ENCODE measurements at regions not wholly inside any gene's neighbourhood (a gene's known extent, or its start where the extent isn't known, plus 50 kb on each side); places are given as distances from the start of the nearest gene placed in this dataset.

GRCh38 chr1:157288996-157289395 lies 150.8 kb upstream of the ETV3 start:
- no TSS peak for BruUV-seq (replicated peaks)
- peaks cover 73% of the 10 kb centered on the region for H3K27me3 ChIP-seq (ENCODE audit: insufficient read depth, low read depth)

DNA sequence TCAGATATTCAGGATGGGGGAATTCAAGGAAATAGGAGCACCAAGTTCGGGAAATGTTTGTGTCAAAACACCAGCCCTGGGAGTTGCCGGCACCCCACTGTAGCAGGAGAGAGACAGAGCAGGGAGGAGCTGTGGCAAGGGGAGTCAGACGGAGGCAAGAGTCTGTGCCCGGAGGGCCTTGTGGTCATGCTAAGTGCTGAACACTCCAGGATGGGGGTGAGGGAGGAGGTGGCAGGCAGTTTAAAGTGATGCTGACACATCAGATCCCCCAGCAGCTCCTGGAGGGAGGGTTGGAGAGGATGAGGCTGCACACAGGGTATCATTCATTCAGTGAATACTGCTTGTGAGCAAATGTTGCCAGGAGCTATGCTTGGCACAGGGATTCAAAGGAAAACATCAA lies 150.3 kb upstream of the ETV3 start:
- Histone ChIP-seq H2AFZ (no peak overlapping the region), H3K4me3 (no peak overlapping the region), H3K9me3 (ENCODE audit: insufficient read depth, low read depth) (no peaks in the 10 kb centered on the region), H3K36me3 (ENCODE audit: low read depth) (no peaks in the 10 kb centered on the region), H4K20me1 (ENCODE audit: insufficient read depth) (no peaks in the 10 kb centered on the region), H3K27ac (no peak overlapping the region), H3K27me3 (ENCODE audit: insufficient read depth, low read depth) (peaks cover 68% of the 10 kb centered on the region), H3F3A (ENCODE audit: insufficient read depth, low read depth) (no peaks in the 10 kb centered on the region), H3K79me2 (ENCODE audit: low read depth) (no peaks in the 10 kb centered on the region), H3K4me1 (replicated peaks; ENCODE audit: insufficient read depth) (no peaks in the 10 kb centered on the region), H3K4me2 (no peak overlapping the region), H3K9me2 (ENCODE audit: insufficient read depth) (no peaks in the 10 kb centered on the region)
- intact Hi-C loops (cut with micrococcal nuclease; ENCODE audit: unreplicated experiment) = no loop called here
- no peak for DNase-seq
- BruUV-seq (replicated peaks) = no TSS peak
- TF ChIP-seq, protein P1, sequence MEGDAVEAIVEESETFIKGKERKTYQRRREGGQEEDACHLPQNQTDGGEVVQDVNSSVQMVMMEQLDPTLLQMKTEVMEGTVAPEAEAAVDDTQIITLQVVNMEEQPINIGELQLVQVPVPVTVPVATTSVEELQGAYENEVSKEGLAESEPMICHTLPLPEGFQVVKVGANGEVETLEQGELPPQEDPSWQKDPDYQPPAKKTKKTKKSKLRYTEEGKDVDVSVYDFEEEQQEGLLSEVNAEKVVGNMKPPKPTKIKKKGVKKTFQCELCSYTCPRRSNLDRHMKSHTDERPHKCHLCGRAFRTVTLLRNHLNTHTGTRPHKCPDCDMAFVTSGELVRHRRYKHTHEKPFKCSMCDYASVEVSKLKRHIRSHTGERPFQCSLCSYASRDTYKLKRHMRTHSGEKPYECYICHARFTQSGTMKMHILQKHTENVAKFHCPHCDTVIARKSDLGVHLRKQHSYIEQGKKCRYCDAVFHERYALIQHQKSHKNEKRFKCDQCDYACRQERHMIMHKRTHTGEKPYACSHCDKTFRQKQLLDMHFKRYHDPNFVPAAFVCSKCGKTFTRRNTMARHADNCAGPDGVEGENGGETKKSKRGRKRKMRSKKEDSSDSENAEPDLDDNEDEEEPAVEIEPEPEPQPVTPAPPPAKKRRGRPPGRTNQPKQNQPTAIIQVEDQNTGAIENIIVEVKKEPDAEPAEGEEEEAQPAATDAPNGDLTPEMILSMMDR (conservative IDR thresholded peaks at IDR 0.05) = no peak
- no peak for TF ChIP-seq EZH2 (IDR thresholded peaks at IDR 0.05; ENCODE audit: low read depth)
- ChIA-PET POLR2A (ENCODE audit: unreplicated experiment) (no interaction called here), CTCF (no interaction called here)

More at GRCh38 chr1:157288996-157289395, 150.8 kb upstream of the ETV3 start:
- Histone ChIP-seq H3K79me2 (ENCODE audit: low read depth) (no peaks in the 10 kb centered on the region), H3K4me1 (replicated peaks; ENCODE audit: insufficient read depth) (no peaks in the 10 kb centered on the region), H3F3A (ENCODE audit: insufficient read depth, low read depth) (no peaks in the 10 kb centered on the region), H4K20me1 (ENCODE audit: insufficient read depth) (no peaks in the 10 kb centered on the region), H3K36me3 (ENCODE audit: low read depth) (no peaks in the 10 kb centered on the region), H3K4me3 (no peak overlapping the region), H3K9me2 (ENCODE audit: insufficient read depth) (no peaks in the 10 kb centered on the region), H3K9me3 (ENCODE audit: insufficient read depth, low read depth) (no peaks in the 10 kb centered on the region), H3K4me2 (no peak overlapping the region), H3K27ac (no peak overlapping the region), H2AFZ (no peak overlapping the region)
- ChIA-PET CTCF (no interaction called here), POLR2A (ENCODE audit: unreplicated experiment) (no interaction called here)
- TF ChIP-seq, protein P1 (conservative IDR thresholded peaks at IDR 0.05) = no peak
- no peak for TF ChIP-seq EZH2 (IDR thresholded peaks at IDR 0.05; ENCODE audit: low read depth)
- DNase-seq = no peak
- intact Hi-C loops (cut with micrococcal nuclease; ENCODE audit: unreplicated experiment) = no loop called here

GRCh38 chr1:157288006-157288405 lies 149.8 kb upstream of the ETV3 start:
- no TSS peak for BruUV-seq (replicated peaks)
- CTCF ChIA-PET = no interaction called here
- intact Hi-C loops (cut with micrococcal nuclease; ENCODE audit: unreplicated experiment) = no loop called here

More at GRCh38 chr1:157288006-157288405, 149.8 kb upstream of the ETV3 start:
- no peaks in the 10 kb centered on the region for H3K79me2 ChIP-seq (ENCODE audit: low read depth)
- H3K36me3 ChIP-seq (ENCODE audit: low read depth) = no peaks in the 10 kb centered on the region
- no peaks in the 10 kb centered on the region for H3F3A ChIP-seq (ENCODE audit: insufficient read depth, low read depth)
- H4K20me1 ChIP-seq (ENCODE audit: insufficient read depth) = no peaks in the 10 kb centered on the region
- no peak overlapping the region for H2AFZ ChIP-seq
- H3K27me3 ChIP-seq (ENCODE audit: insufficient read depth, low read depth) = peaks cover 63% of the 10 kb centered on the region
- no peaks in the 10 kb centered on the region for H3K9me2 ChIP-seq (ENCODE audit: insufficient read depth)
- H3K4me3 ChIP-seq = no peak overlapping the region
- H3K27ac ChIP-seq = no peak overlapping the region
- H3K9me3 ChIP-seq (ENCODE audit: insufficient read depth, low read depth) = no peaks in the 10 kb centered on the region
- POLR2A ChIA-PET (ENCODE audit: unreplicated experiment) = no interaction called here
- no peaks in the 10 kb centered on the region for H3K4me1 ChIP-seq (replicated peaks; ENCODE audit: insufficient read depth)
- DNase-seq = no peak
- H3K4me2 ChIP-seq = no peak overlapping the region
- TF ChIP-seq, protein P1 (conservative IDR thresholded peaks at IDR 0.05) = no peak
- no peak for TF ChIP-seq EZH2 (IDR thresholded peaks at IDR 0.05; ENCODE audit: low read depth)

Measured in PC-9 (cell line).